Karpas-422 (cell line): ENCODE measurements at regions not wholly inside any gene's neighbourhood (a gene's known extent, or its start where the extent isn't known, plus 50 kb on each side); places are given as distances from the start of the nearest gene placed in this dataset.

Experiments used
- DNase-seq: peaks from one replicate; pipeline ENCODE4 v3.0.0-alpha.2; 2015
- H2AFZ ChIP-seq: fragments of 200-600 bp; sonication (generic); 2 replicates; pipeline ENCODE4 v1.6.1; 2014; ENCODE audit warnings: antibody characterized with exemption, low read length, mixed read lengths
- H3K27ac ChIP-seq: fragments of 200-600 bp; sonication (generic); 2 replicates; pipeline ENCODE4 v1.5.1; 2014; ENCODE audit warnings: mild to moderate bottlenecking, low read length, moderate library complexity
- H3K27me3 ChIP-seq: fragments of 200-600 bp; sonication (generic); 2 replicates; pipeline ENCODE4 v1.6.1; 2014; ENCODE audit warnings: low read length, mixed read lengths
- H3K36me3 ChIP-seq: fragments of 200-600 bp; sonication (generic); 2 replicates; pipeline ENCODE4 v1.6.1; 2014; ENCODE audit warnings: low read length, mixed read lengths; ENCODE audit not compliant: insufficient read depth
- H3K4me1 ChIP-seq: fragments of 200-600 bp; sonication (generic); 2 replicates; pipeline ENCODE4 v1.6.1; 2014; ENCODE audit warnings: mild to moderate bottlenecking, low read length, mixed read lengths
- H3K4me2 ChIP-seq: fragments of 200-600 bp; sonication (generic); 2 replicates; pipeline ENCODE4 v1.6.1; 2014; ENCODE audit warnings: low read length, low read depth, mild to moderate bottlenecking; ENCODE audit not compliant: poor library complexity, severe bottlenecking
- H3K4me3 ChIP-seq: fragments of 200-600 bp; sonication (generic); 2 replicates; pipeline ENCODE4 v1.5.1; 2014; ENCODE audit warnings: mild to moderate bottlenecking, antibody characterized with exemption, low read length, mixed read lengths
- H3K79me2 ChIP-seq: fragments of 200-600 bp; sonication (generic); 2 replicates; pipeline ENCODE4 v1.6.1; 2014; ENCODE audit warnings: mild to moderate bottlenecking, low read length, mixed read lengths
- H3K9ac ChIP-seq: fragments of 200-600 bp; sonication (generic); 2 replicates; pipeline ENCODE4 v1.6.0; 2014; ENCODE audit warnings: low read length
- H3K9me2 ChIP-seq: fragments of 200-600 bp; sonication (generic), shearing (Covaris generic); replicated peaks from 2 replicates; pipeline ENCODE4 v1.6.0; 2014; ENCODE audit warnings: mild to moderate bottlenecking, low read length, moderate library complexity; ENCODE audit not compliant: insufficient read depth
- H3K9me3 ChIP-seq: fragments of 300-700, 200-600 bp; sonication (generic); 2 replicates; pipeline ENCODE4 v1.6.1; 2014; ENCODE audit warnings: low read length, mixed read lengths
- H4K20me1 ChIP-seq: fragments of 200-600 bp; sonication (generic); 2 replicates; pipeline ENCODE4 v1.6.1; 2014; ENCODE audit warnings: mild to moderate bottlenecking, antibody characterized with exemption, low read length, low read depth; ENCODE audit not compliant: insufficient read depth

DNA sequence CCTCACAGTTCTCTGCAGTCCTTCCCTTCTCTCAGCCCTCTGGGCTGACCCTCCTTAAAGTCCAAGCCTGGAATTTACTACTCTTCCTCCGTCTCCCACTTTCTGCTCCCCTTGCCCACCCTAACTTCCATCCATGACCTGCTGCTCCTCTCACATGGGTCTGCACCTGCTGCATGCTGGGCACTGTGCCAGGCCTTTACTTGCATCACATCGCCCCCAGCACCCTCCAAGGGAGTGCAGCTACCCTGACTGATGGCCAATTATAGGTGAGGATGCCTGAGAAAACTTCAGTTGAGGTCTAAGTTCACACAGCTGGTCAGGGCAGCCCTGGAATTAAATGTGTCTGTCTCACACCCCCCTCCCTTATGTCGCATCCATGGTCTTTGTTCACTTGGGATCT is 53.6 kb upstream of the ZPBP start:
- Histone ChIP-seq H3K4me2 (peak overlapping the region; percentile 15), H3K79me2 (no peaks in the 10 kb centered on the region), H3K36me3 (no peaks in the 10 kb centered on the region), H3K9me3 (no peaks in the 10 kb centered on the region), H3K4me3 (no peak overlapping the region), H3K27ac (no peak overlapping the region), H4K20me1 (no peaks in the 10 kb centered on the region), H2AFZ (no peak overlapping the region), H3K27me3 (no peaks in the 10 kb centered on the region), H3K4me1 (peaks cover 83% of the 10 kb centered on the region), H3K9me2 (no peaks in the 10 kb centered on the region), H3K9ac (no peak overlapping the region)
- peak; percentile 62 for DNase-seq

DNA sequence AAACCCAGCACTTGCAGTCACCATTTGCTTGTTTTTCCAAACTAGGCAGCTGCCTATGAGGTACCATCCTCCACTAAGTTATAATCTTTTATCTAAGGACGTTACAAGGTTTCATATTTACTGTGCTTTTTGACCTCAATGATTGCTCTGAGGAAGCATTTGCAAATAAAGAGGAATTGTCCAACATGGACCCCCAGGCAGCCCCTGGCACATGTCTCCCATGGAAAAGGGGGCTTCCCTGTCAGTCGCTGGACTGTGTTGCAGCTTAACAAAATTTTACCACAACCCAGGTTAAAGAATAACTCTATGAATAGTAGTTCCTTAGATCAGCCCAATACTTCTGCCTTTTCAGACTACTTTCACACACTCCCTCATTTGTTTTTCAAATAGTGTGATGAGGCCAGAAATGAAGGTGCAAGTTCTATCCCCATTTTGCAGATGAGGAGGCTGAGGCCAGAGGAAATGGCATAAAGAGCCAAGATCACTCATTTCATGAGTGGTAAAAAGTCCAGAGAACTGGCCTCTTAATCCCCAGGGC is 52.8 kb upstream of the ZPBP start:
- H3K27ac ChIP-seq: peak overlapping the region; percentile 52
- peak overlapping the region; percentile 45 for H3K4me2 ChIP-seq

DNA sequence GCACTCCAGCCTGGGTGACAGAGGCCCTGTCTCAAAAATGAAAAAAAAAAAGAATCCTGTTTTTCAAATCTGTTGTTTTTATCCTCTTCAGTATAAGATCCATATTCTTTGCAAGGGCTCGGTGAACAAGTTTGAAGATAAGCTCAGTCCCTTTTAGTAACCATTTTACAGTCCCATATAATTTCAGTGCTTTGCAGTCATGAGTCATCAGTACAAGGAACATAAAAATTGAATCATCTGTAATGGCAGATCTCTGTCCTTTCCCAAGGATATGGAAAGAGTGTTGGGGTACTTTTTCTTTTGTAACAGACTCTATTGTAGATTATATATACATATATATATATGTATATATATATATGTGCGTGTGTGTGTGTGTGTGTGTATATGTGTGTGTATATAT is 52.2 kb upstream of the ZPBP start:
- no peaks in the 10 kb centered on the region for H3K79me2 ChIP-seq

More for the DNA sequence above, 52.8 kb upstream of the ZPBP start:
- no peaks in the 10 kb centered on the region for H3K79me2 ChIP-seq
- no peaks in the 10 kb centered on the region for H3K9me2 ChIP-seq
- no peaks in the 10 kb centered on the region for H3K27me3 ChIP-seq
- H4K20me1 ChIP-seq: no peaks in the 10 kb centered on the region
- H3K4me3 ChIP-seq: peak overlapping the region; percentile 2; the same call in 1 of the 2 replicates
- H3K9ac ChIP-seq: peak overlapping the region; percentile 6; the same call in 1 of the 2 replicates
- peak; percentile 67 for DNase-seq
- H3K36me3 ChIP-seq: no peaks in the 10 kb centered on the region
- H3K4me1 ChIP-seq: peaks cover 81% of the 10 kb centered on the region
- no peaks in the 10 kb centered on the region for H3K9me3 ChIP-seq
- no peak overlapping the region for H2AFZ ChIP-seq

More for the DNA sequence above, 52.2 kb upstream of the ZPBP start:
- Histone ChIP-seq H3K4me1 (peaks cover 77% of the 10 kb centered on the region), H3K9me2 (no peaks in the 10 kb centered on the region), H3K4me2 (no peak overlapping the region), H4K20me1 (no peaks in the 10 kb centered on the region), H3K27me3 (no peaks in the 10 kb centered on the region), H3K9me3 (no peaks in the 10 kb centered on the region), H3K4me3 (no peak overlapping the region), H3K36me3 (no peaks in the 10 kb centered on the region), H3K27ac (no peak overlapping the region), H2AFZ (no peak overlapping the region), H3K9ac (no peak overlapping the region)
- no peak for DNase-seq
